ENCODE measurements at regions not wholly inside any gene's neighbourhood (a gene's known extent, or its start where the extent isn't known, plus 50 kb on each side); places are given as distances from the start of the nearest gene placed in this dataset.

DNA sequence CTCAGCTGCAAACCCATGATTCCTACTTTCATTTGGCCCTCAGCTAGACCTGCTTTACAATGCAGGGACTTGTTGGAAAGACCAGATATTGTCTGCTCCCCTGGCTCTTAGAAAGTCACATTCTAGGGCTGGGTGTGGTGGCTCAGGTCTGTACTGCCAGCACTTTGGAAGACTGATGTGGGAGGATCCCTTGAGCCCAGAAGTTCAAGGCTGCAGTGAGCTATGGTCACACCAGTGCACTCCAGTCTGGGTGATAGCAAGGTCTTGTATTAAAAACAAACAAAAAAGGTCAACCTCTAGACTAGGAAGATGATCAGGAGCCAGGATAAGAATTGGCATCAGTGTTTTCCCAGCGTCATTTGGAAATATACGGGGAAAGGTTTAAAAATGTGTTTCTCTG is 145.8 kb downstream of the PALM2AKAP2 start:
- no peak for DNase-seq (ENCODE audit: low read depth in 1 of 2, low spot score in 1 of 2)
- POLR2A ChIA-PET: no interaction called here
- Histone ChIP-seq H3K4me1 (no peaks in the 10 kb centered on the region), H3K4me3 (no peak overlapping the region), H3K4me2 (no peak overlapping the region), H3K9me3 (no peaks in the 10 kb centered on the region), H3K27ac (no peak overlapping the region)
- CTCF ChIA-PET: no interaction called here
- WGBS (ENCODE audit: missing lambda C conversion rate): 80% methylated on average over 2 of the region's 2 CpGs
- no peak for ATAC-seq
- no peak for FAIRE-seq
- TF ChIP-seq BHLHE40 (IDR thresholded peaks at IDR 0.05; ENCODE audit: low read depth, low read length): no peak
- TF ChIP-seq ZFP36 (IDR thresholded peaks at IDR 0.05; ENCODE audit: borderline replicate concordance, partially characterized antibody): no peak
- no peak for TF ChIP-seq ZNF302 (CRISPR knock-in tag; IDR thresholded peaks at IDR 0.05)

DNA sequence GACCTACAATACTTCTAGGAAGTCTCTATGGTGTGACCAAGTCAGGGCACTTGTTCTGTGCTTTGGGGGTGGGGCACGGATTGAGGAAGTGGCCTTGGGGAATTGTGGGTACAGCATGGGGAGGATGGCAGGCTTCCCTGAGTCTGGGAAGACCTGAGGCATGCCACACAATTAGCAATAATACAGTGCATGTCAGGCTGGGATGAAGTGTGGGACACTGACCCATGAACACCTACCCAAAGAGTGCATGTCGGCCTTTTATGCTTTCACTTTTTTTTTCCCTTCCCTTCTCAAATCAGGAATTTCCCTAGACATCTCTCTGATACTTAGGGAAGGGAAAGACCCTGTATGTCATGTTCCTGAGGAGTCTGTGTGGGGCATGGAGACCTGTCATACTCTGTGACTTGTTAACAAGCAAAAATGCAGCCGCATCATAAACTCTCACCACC is 146.4 kb downstream of the PALM2AKAP2 start:
- H3K9me3 ChIP-seq: no peaks in the 10 kb centered on the region
- FAIRE-seq: no peak
- ChIA-PET POLR2A (no interaction called here), CTCF (no interaction called here)
- ATAC-seq: no peak
- DNase-seq (ENCODE audit: low read depth in 1 of 2, low spot score in 1 of 2): no peak
- H3K4me3 ChIP-seq: no peak overlapping the region
- no peak overlapping the region for H3K4me2 ChIP-seq
- 41% methylated on average over 3 of the region's 3 CpGs for WGBS (ENCODE audit: missing lambda C conversion rate)
- H3K4me1 ChIP-seq: no peaks in the 10 kb centered on the region
- TF ChIP-seq CHD4 (IDR thresholded peaks at IDR 0.05; ENCODE audit: borderline replicate concordance): no peak
- H3K27ac ChIP-seq: no peak overlapping the region

DNA sequence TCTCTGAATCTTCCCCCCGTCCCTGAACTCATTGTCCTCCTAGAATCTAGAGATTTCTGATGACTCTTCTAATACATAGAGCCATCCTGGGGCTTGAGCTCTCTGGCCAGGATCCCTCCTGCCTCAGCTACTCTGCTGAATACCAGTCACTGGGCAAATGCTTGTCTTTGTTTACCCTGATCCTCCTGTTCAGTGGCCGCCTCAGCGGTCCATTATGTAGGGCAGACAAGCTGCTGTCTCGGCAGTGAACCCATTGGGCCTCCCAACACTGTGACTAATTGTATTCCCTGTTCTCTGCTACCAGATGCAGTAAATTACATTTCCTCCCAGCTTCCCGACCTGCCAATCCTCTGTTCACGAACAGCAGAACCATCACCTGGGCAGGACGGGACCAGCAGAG is 151.6 kb downstream of the PALM2AKAP2 start:
- H3K4me1 ChIP-seq: no peaks in the 10 kb centered on the region
- no peak for DNase-seq (ENCODE audit: low read depth in 1 of 2, low spot score in 1 of 2)
- ChIA-PET POLR2A (no interaction called here), CTCF (interaction anchor here (1.6 kb wide), 1 partner anchor 28 kb away, joined by 6 read pairs; no protein-coding TSS in a partner anchor)
- no peaks in the 10 kb centered on the region for H3K9me3 ChIP-seq
- no peak overlapping the region for H3K4me3 ChIP-seq
- no peak overlapping the region for H3K27ac ChIP-seq
- no peak for FAIRE-seq
- no peak for TF ChIP-seq RNF2 (IDR thresholded peaks at IDR 0.05; ENCODE audit: borderline replicate concordance, low read depth)
- TF ChIP-seq PHF8 (IDR thresholded peaks at IDR 0.05; ENCODE audit: borderline replicate concordance, low read depth): no peak
- no peak for TF ChIP-seq FOSB (CRISPR knock-in tag; IDR thresholded peaks at IDR 0.05)
- TF ChIP-seq TP53 (CRISPR knock-in tag; IDR thresholded peaks at IDR 0.05): no peak
- no peak for TF ChIP-seq EHF (CRISPR knock-in tag; IDR thresholded peaks at IDR 0.05)
- TF ChIP-seq RCOR1 (IDR thresholded peaks at IDR 0.05; ENCODE audit: low read depth, low read length): no peak
- no peak for TF ChIP-seq HDAC2 (IDR thresholded peaks at IDR 0.05)
- TF ChIP-seq ZNF302 (CRISPR knock-in tag; IDR thresholded peaks at IDR 0.05): no peak
- TF ChIP-seq CEBPB (IDR thresholded peaks at IDR 0.05): no peak
- TF ChIP-seq ESRRA (IDR thresholded peaks at IDR 0.05; ENCODE audit: borderline replicate concordance, low read length): no peak
- TF ChIP-seq CBX8 (IDR thresholded peaks at IDR 0.05): no peak
- no peak for TF ChIP-seq RAD21 (conservative IDR thresholded peaks at IDR 0.05 in 1 of 2, IDR thresholded peaks at IDR 0.05 in 1 of 2)
- TF ChIP-seq RARB (CRISPR knock-in tag; IDR thresholded peaks at IDR 0.05): no peak
- no peak for TF ChIP-seq HOXA7 (CRISPR knock-in tag; IDR thresholded peaks at IDR 0.05)
- no peak for TF ChIP-seq BHLHE40 (IDR thresholded peaks at IDR 0.05; ENCODE audit: low read depth, low read length)
- TF ChIP-seq HOXB5 (CRISPR knock-in tag; IDR thresholded peaks at IDR 0.05): no peak
- TF ChIP-seq POLR2AphosphoS2 (conservative IDR thresholded peaks at IDR 0.05; ENCODE audit: low read length): no peak
- no peak for TF ChIP-seq MYC (IDR thresholded peaks at IDR 0.05; ENCODE audit: borderline replicate concordance, low read length)
- no peak for TF ChIP-seq FOXS1 (CRISPR knock-in tag; IDR thresholded peaks at IDR 0.05)
- no peak for TF ChIP-seq GATA3 (IDR thresholded peaks at IDR 0.05; ENCODE audit: borderline replicate concordance)
- no peak overlapping the region for H3K4me2 ChIP-seq
- no peak for ATAC-seq
- 59% methylated on average over 7 of the region's 7 CpGs for WGBS (ENCODE audit: missing lambda C conversion rate)

DNA sequence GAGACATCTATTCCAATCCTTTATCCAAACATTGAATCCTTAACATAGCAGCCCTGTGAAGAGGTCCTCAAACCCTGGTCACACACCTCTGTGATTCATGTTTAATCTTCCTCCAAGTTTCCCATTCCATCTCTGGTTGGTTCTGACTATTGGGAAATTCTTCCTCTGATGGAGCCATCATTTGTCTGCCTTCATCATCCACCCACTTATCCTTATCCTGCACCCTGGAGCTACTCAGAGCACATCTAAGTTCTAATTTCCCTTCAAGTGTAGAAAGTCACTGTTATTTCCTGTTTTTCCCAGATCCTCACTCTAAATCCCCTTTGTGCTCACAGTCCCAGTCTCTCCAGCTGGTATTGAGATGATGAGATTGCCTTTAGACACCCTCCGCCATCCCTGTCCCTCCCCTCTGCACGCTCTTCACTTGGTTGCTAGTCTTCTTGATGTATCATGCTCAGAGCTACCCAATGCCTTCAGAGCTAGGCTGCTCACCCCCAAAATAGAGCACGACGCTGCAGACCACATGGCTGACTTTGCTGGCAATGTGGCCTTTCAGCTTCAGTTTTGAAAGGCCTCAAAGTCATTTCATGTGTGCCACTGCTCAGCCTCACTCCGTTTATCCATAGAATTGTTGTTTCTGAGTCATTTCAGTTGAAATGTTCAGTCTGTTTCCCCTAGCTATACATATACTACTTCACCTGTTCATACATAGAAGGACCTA is 154.3 kb downstream of the PALM2AKAP2 start:
- FAIRE-seq (no peak), DNase-seq (ENCODE audit: low read depth in 1 of 2, low spot score in 1 of 2) (no peak), ATAC-seq (no peak)
- Histone ChIP-seq H3K4me3 (no peak overlapping the region), H3K4me2 (no peak overlapping the region), H3K4me1 (no peaks in the 10 kb centered on the region), H3K27ac (no peak overlapping the region), H3K9me3 (no peaks in the 10 kb centered on the region)
- TF ChIP-seq CHD4 (IDR thresholded peaks at IDR 0.05; ENCODE audit: borderline replicate concordance): no peak
- TF ChIP-seq EHF (CRISPR knock-in tag; IDR thresholded peaks at IDR 0.05): no peak
- no peak for TF ChIP-seq MAFK (IDR thresholded peaks at IDR 0.05; ENCODE audit: partially characterized antibody)
- no peak for TF ChIP-seq RFX5 (IDR thresholded peaks at IDR 0.05)
- 70% methylated on average over 5 of the region's 5 CpGs for WGBS (ENCODE audit: missing lambda C conversion rate)
- ChIA-PET CTCF (interaction anchor here (0.5 to 1.9 kb wide), 4 partner anchors 15 to 527 kb away, joined by 3 to 5 read pairs (median 4); no protein-coding TSS in a partner anchor), POLR2A (interaction anchor here (0.6 kb wide), 1 partner anchor 12 kb away, joined by 10 read pairs; no protein-coding TSS in a partner anchor)

Measured in A549 (cell line).